H9 (cell line): ENCODE measurements at regions not wholly inside any gene's neighbourhood (a gene's known extent, or its start where the extent isn't known, plus 50 kb on each side); places are given as distances from the start of the nearest gene placed in this dataset.

Experiments
- DNase-seq: peaks from one replicate; pipeline ENCODE4 v3.0.0-alpha.2; 2017
- H2AFZ ChIP-seq: one replicate; pipeline ENCODE4 v1.6.1; 2013; ENCODE audit warnings: mild to moderate bottlenecking, low read length, control low read depth, moderate library complexity
- H2AK5ac ChIP-seq: 2 replicates; pipeline ENCODE4 v1.6.1; 2013; ENCODE audit warnings: low read length, control low read depth, mixed read lengths; ENCODE audit not compliant: insufficient read length
- H2BK120ac ChIP-seq: one replicate; pipeline ENCODE4 v1.6.1; 2013; ENCODE audit warnings: low read depth, mild to moderate bottlenecking, low read length, control low read depth, inconsistent platforms; ENCODE audit not compliant: poor library complexity, severe bottlenecking
- H2BK12ac ChIP-seq: 2 replicates; pipeline ENCODE4 v1.6.1; 2013; ENCODE audit warnings: low read length, control low read depth, mixed read lengths, low read depth; ENCODE audit not compliant: insufficient read length
- H2BK15ac ChIP-seq: 2 replicates; pipeline ENCODE4 v1.6.1; 2013; ENCODE audit warnings: low read depth, low read length, control low read depth
- H2BK20ac ChIP-seq: one replicate; pipeline ENCODE4 v1.6.1; 2013; ENCODE audit warnings: low read depth, mild to moderate bottlenecking, low read length, control low read depth, inconsistent platforms; ENCODE audit not compliant: poor library complexity, severe bottlenecking
- H2BK5ac ChIP-seq: 2 replicates; pipeline ENCODE4 v1.6.1; 2013; ENCODE audit warnings: low read length, control low read depth, mixed read lengths; ENCODE audit not compliant: insufficient read length
- H3K14ac ChIP-seq: 2 replicates; pipeline ENCODE4 v1.6.1; 2013; ENCODE audit warnings: low read length, control low read depth; ENCODE audit not compliant: insufficient read depth
- H3K18ac ChIP-seq: 2 replicates; pipeline ENCODE4 v1.6.1; 2013; ENCODE audit warnings: low read depth, mild to moderate bottlenecking, mixed read lengths, low read length, control low read depth; ENCODE audit not compliant: insufficient read length
- H3K23ac ChIP-seq: 2 replicates; pipeline ENCODE4 v1.6.1; 2013; ENCODE audit warnings: low read length, control low read depth, mixed read lengths, low read depth; ENCODE audit not compliant: insufficient read length
- H3K23me2 ChIP-seq: 2 replicates; pipeline ENCODE4 v1.6.1; 2013; ENCODE audit warnings: low read depth, mild to moderate bottlenecking, mixed read lengths, low read length, control low read depth; ENCODE audit not compliant: insufficient read length, poor library complexity, severe bottlenecking
- H3K27ac ChIP-seq: 2 replicates; pipeline ENCODE4 v1.5.1; 2013; ENCODE audit warnings: low read length, control low read depth, mixed read lengths, low read depth; ENCODE audit not compliant: insufficient read length
- H3K27me3 ChIP-seq: 2 replicates; pipeline ENCODE4 v1.6.1; 2013; ENCODE audit warnings: low read length, control low read depth, inconsistent platforms; ENCODE audit not compliant: insufficient read depth
- H3K4ac ChIP-seq: 2 replicates; pipeline ENCODE4 v1.6.1; 2013; ENCODE audit warnings: low read depth, mild to moderate bottlenecking, control low read depth, inconsistent platforms, low read length, moderate library complexity
- H3K4me1 ChIP-seq: 2 replicates; pipeline ENCODE4 v1.6.1; 2013; ENCODE audit warnings: low read length, control low read depth, inconsistent platforms; ENCODE audit not compliant: insufficient read depth
- H3K4me2 ChIP-seq: 2 replicates; pipeline ENCODE4 v1.6.1; 2013; ENCODE audit warnings: low read length, control low read depth, mixed read lengths; ENCODE audit not compliant: insufficient read length, insufficient read depth
- H3K56ac ChIP-seq: 2 replicates; pipeline ENCODE4 v1.6.1; 2013; ENCODE audit warnings: low read depth, mild to moderate bottlenecking, mixed read lengths, low read length, control low read depth; ENCODE audit not compliant: insufficient read length
- H3K79me1 ChIP-seq: 2 replicates; pipeline ENCODE4 v1.6.1; 2013; ENCODE audit warnings: low read depth, mild to moderate bottlenecking, moderate library complexity, low read length, control low read depth, inconsistent platforms; ENCODE audit not compliant: insufficient read depth, poor library complexity, severe bottlenecking
- H3K79me2 ChIP-seq: 2 replicates; pipeline ENCODE4 v1.6.1; 2013; ENCODE audit warnings: low read length, control low read depth, inconsistent platforms; ENCODE audit not compliant: insufficient read depth
- H3K9ac ChIP-seq: 2 replicates; pipeline ENCODE4 v1.6.1; 2013; ENCODE audit warnings: low read length, control low read depth, mixed read lengths; ENCODE audit not compliant: insufficient read length; ENCODE audit errors: extremely low read depth
- H3K9me3 ChIP-seq: one replicate; pipeline ENCODE4 v1.6.1; 2013; ENCODE audit warnings: low read depth, low read length, inconsistent platforms; ENCODE audit not compliant: control insufficient read depth
- H3T11ph ChIP-seq: one replicate; pipeline ENCODE4 v1.6.1; 2013; ENCODE audit warnings: mild to moderate bottlenecking, low read length, control low read depth, inconsistent platforms
- H4K20me1 ChIP-seq: one replicate; pipeline ENCODE4 v1.6.1; 2013; ENCODE audit not compliant: control insufficient read depth, insufficient read length, insufficient read depth
- H4K5ac ChIP-seq: 2 replicates; pipeline ENCODE4 v1.6.1; 2013; ENCODE audit warnings: low read depth, mild to moderate bottlenecking, mixed read lengths, low read length, control low read depth; ENCODE audit not compliant: insufficient read length
- H4K8ac ChIP-seq: replicated peaks from 2 replicates; pipeline ENCODE4 v1.6.1; 2013; ENCODE audit warnings: low read length, control low read depth, mixed read lengths, low read depth; ENCODE audit not compliant: insufficient read length
- H4K91ac ChIP-seq: 2 replicates; pipeline ENCODE4 v1.6.1; 2013; ENCODE audit warnings: low read depth, mild to moderate bottlenecking, moderate library complexity, mixed read lengths, low read length, control low read depth; ENCODE audit not compliant: insufficient read length
- H3K27ac Mint-ChIP-seq, 3 experiments: 2 replicates in 2 of 3; 3 replicates in 1 of 3; pipeline ENCODE4 v1.8.0; 2020 to 2021; ENCODE audit warnings: mixed read lengths in 3 of 3, mild to moderate bottlenecking in 1 of 3, moderate library complexity in 1 of 3
- H3K27me3 Mint-ChIP-seq: 2 replicates; pipeline ENCODE4 v1.8.0; 2021; ENCODE audit warnings: low read depth, mild to moderate bottlenecking, moderate library complexity, mixed read lengths
- H3K36me3 Mint-ChIP-seq, 3 experiments: 2 replicates in 2 of 3; 3 replicates in 1 of 3; pipeline ENCODE4 v1.8.0; 2020 to 2021; ENCODE audit warnings: low read depth in 3 of 3, mixed read lengths in 3 of 3; ENCODE audit not compliant: insufficient read depth in 1 of 3
- H3K4me1 Mint-ChIP-seq, 2 experiments: 2 replicates each; pipeline ENCODE4 v1.8.0; 2020; ENCODE audit warnings: mixed read lengths in 2 of 2
- H3K4me3 Mint-ChIP-seq, 2 experiments: 2 replicates in 1 of 2; 3 replicates in 1 of 2; pipeline ENCODE4 v1.8.0; 2020 to 2021; ENCODE audit warnings: mild to moderate bottlenecking in 2 of 2, mixed read lengths in 2 of 2, moderate library complexity in 1 of 2
- H3K9me3 Mint-ChIP-seq, 2 experiments: 2 replicates in 1 of 2; 3 replicates in 1 of 2; pipeline ENCODE4 v1.8.0; 2020; ENCODE audit warnings: mild to moderate bottlenecking in 2 of 2, mixed read lengths in 2 of 2, moderate library complexity in 1 of 2
- WGBS: extraction: QIAGEN DNeasy Blood & Tissue Kit; methylation state at CpG from one replicate; pipeline ENCODE4 v1.1.7; 2013; ENCODE audit warnings: missing lambda C conversion rate, low lambda C conversion rate, mixed read lengths; ENCODE audit not compliant: insufficient read length; ENCODE audit errors: extremely low coverage; 5-methylcytosine and 5-hydroxymethylcytosine counted together
- TF ChIP-seq, protein P1 (sequence below): fragments of 200-600 bp; sonication (generic); conservative IDR thresholded peaks from 3 replicates; pipeline ENCODE4 v1.8.0; 2021; ENCODE audit warnings: antibody characterized with exemption, mild to moderate bottlenecking

DNA sequence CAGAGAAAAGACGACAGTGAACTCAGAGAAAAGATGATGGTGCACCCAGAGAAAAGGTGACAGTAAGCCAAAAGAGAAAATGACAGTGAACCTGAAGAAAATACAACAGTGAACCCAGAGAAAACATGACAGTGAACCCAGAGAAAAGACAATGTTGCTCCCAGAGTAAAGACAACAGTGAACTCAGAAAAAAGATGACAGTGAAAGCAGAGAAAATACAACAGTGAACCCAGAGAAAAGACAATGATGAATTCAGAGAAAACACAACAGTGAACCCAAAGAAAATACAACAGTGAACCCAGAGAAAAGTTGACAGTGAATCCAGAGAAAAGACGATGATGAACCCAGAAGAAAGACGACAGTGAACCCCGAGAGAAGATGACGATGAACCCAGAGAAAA, 140.5 kb upstream of the MAP3K4 start:
- Histone ChIP-seq H2AFZ (no peak overlapping the region), H2BK20ac (no peak overlapping the region), H4K91ac (no peak overlapping the region), H4K8ac (no peak overlapping the region), H3K4me2 (no peak overlapping the region), H3K18ac (no peak overlapping the region), H3K27ac (no peak overlapping the region), H3K4ac (no peak overlapping the region), H3K4me1 (no peaks in the 10 kb centered on the region), H3K14ac (no peak overlapping the region), H4K5ac (no peak overlapping the region), H3K27me3 (no peaks in the 10 kb centered on the region), H3K79me1 (no peaks in the 10 kb centered on the region), H2BK12ac (no peak overlapping the region), H3K56ac (no peak overlapping the region), H3K9me3 (no peaks in the 10 kb centered on the region), H2BK15ac (no peak overlapping the region), H3K23ac (no peak overlapping the region), H3K23me2 (no peaks in the 10 kb centered on the region), H3T11ph (no peak overlapping the region), H2AK5ac (no peak overlapping the region), H2BK5ac (no peak overlapping the region), H3K9ac (no peak overlapping the region), H4K20me1 (no peaks in the 10 kb centered on the region), H2BK120ac (no peak overlapping the region), H3K79me2 (no peaks in the 10 kb centered on the region)
- Mint-ChIP-seq H3K4me3 (no peak overlapping the region), H3K4me1 (no peaks in the 10 kb centered on the region), H3K36me3 (no peaks in the 10 kb centered on the region), H3K27ac (no peak overlapping the region), H3K27me3 (no peaks in the 10 kb centered on the region), H3K9me3 (no peaks in the 10 kb centered on the region)
- no CpG with 5 or more reads among the region's 5 CpGs for WGBS
- DNase-seq: no peak
- TF ChIP-seq, protein P1, sequence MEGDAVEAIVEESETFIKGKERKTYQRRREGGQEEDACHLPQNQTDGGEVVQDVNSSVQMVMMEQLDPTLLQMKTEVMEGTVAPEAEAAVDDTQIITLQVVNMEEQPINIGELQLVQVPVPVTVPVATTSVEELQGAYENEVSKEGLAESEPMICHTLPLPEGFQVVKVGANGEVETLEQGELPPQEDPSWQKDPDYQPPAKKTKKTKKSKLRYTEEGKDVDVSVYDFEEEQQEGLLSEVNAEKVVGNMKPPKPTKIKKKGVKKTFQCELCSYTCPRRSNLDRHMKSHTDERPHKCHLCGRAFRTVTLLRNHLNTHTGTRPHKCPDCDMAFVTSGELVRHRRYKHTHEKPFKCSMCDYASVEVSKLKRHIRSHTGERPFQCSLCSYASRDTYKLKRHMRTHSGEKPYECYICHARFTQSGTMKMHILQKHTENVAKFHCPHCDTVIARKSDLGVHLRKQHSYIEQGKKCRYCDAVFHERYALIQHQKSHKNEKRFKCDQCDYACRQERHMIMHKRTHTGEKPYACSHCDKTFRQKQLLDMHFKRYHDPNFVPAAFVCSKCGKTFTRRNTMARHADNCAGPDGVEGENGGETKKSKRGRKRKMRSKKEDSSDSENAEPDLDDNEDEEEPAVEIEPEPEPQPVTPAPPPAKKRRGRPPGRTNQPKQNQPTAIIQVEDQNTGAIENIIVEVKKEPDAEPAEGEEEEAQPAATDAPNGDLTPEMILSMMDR: no peak
